ENCODE measurements at regions not wholly inside any gene's neighbourhood (a gene's known extent, or its start where the extent isn't known, plus 50 kb on each side); places are given as distances from the start of the nearest gene placed in this dataset.

DNA sequence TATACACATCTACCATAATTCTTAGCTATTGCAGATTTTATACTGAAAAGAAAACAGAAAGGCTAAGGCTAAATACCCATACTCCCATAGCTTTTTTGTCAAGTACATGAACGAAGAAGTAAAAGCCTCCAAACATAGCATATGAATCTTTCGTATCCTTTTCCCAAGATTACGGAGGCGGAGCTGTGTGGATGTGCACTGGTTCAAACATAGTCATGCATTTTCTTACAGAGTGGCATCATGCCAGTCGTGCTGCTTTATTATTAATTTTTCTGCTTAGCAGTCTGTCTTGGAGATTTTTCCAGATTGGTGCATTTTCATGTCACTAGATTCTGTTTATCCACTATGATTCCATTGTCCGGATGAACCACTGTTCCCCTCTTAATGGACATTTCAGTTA lies 118.7 kb upstream of the RUNX3 start:
- H3K4me3 ChIP-seq: no peak overlapping the region
- no peaks in the 10 kb centered on the region for H3K9me3 ChIP-seq
- no peaks in the 10 kb centered on the region for H3K36me3 ChIP-seq
- no peaks in the 10 kb centered on the region for H3K4me1 ChIP-seq
- TF ChIP-seq POLR2AphosphoS5 (IDR thresholded peaks at IDR 0.05) (no peak), CTCF (IDR thresholded peaks at IDR 0.05) (no peak)
- DNase-seq (ENCODE audit: extremely low spot score): no peak
- intact Hi-C loops (cut with DNase I): no loop called here
- no peak overlapping the region for H3K27ac ChIP-seq (replicated peaks in 1 of 4)
- peaks cover 0 to 11% (median 0%) of the 10 kb centered on the region in 4 donors for H3K27me3 ChIP-seq
- WGBS: 63% methylated on average over 6 of the region's 6 CpGs

DNA sequence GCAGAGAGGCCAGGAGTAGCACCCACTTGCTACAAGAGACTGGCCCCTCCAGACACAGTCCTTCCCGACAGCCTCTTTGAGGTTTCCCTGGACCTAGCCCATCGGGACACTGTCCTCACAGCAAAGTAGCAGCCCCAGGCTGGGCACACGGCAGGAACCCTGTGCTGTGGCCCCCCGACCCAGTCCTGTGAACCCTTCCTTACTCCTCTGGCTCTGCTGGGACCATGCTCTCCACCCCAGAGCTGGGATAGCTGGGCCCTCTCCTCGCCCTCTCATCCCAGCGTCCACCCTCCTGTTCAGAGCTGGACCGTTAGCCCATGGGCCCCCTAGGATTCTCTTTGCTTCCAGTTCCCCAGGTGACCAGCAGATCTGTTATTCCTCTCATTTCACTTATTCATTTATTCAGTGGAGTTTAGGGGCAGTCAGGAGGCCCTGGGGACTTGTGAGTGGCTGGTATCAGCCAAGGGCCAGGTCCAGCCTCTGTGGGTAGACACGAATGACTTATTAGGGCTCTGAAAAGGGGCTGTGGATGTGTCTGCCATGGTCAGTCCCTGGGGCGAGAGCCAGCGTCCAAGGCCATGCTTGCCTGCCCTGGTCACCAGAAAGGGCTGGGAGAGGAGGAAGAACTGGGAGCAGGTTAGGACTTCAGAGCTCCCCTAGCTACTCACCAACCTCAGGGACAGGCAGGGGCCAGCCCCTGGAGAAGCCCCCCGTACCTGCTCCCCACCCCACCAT lies 117.6 kb upstream of the RUNX3 start:
- no peaks in the 10 kb centered on the region for H3K4me1 ChIP-seq
- intact Hi-C loops (cut with DNase I): no loop called here
- no peak overlapping the region for H3K27ac ChIP-seq (replicated peaks in 1 of 4)
- H3K36me3 ChIP-seq: no peaks in the 10 kb centered on the region
- H3K27me3 ChIP-seq: peaks cover 0 to 7% (median 0%) of the 10 kb centered on the region in 4 donors
- 87% methylated on average over 9 of the region's 11 CpGs for WGBS
- DNase-seq (ENCODE audit: extremely low spot score): no peak
- H3K9me3 ChIP-seq: no peaks in the 10 kb centered on the region
- TF ChIP-seq POLR2AphosphoS5 (IDR thresholded peaks at IDR 0.05) (no peak), CTCF (IDR thresholded peaks at IDR 0.05) (no peak), EP300 (IDR thresholded peaks at IDR 0.05) (no peak), POLR2A (IDR thresholded peaks at IDR 0.05; ENCODE audit: low read depth) (no peak)
- no peak overlapping the region for H3K4me3 ChIP-seq

- Histone ChIP-seq H3K36me3 (no peaks in the 10 kb centered on the region), H3K9me3 (no peaks in the 10 kb centered on the region), H3K4me3 (no peak overlapping the region), H3K27me3 (peaks cover 0 to 19% (median 0%) of the 10 kb centered on the region in 4 donors), H3K4me1 (no peaks in the 10 kb centered on the region), H3K27ac (replicated peaks in 1 of 4) (no peak overlapping the region)
- TF ChIP-seq POLR2A (IDR thresholded peaks at IDR 0.05; ENCODE audit: low read depth) (no peak), EP300 (IDR thresholded peaks at IDR 0.05) (no peak), CTCF (IDR thresholded peaks at IDR 0.05) (no peak), POLR2AphosphoS5 (IDR thresholded peaks at IDR 0.05) (no peak)
- DNase-seq (ENCODE audit: extremely low spot score): no peak
- intact Hi-C loops (cut with DNase I): no loop called here
- WGBS: 68% methylated on average over 8 of the region's 8 CpGs
Measured at GRCh38 chr1:25046194-25046532, 116.1 kb upstream of the RUNX3 start.

DNA sequence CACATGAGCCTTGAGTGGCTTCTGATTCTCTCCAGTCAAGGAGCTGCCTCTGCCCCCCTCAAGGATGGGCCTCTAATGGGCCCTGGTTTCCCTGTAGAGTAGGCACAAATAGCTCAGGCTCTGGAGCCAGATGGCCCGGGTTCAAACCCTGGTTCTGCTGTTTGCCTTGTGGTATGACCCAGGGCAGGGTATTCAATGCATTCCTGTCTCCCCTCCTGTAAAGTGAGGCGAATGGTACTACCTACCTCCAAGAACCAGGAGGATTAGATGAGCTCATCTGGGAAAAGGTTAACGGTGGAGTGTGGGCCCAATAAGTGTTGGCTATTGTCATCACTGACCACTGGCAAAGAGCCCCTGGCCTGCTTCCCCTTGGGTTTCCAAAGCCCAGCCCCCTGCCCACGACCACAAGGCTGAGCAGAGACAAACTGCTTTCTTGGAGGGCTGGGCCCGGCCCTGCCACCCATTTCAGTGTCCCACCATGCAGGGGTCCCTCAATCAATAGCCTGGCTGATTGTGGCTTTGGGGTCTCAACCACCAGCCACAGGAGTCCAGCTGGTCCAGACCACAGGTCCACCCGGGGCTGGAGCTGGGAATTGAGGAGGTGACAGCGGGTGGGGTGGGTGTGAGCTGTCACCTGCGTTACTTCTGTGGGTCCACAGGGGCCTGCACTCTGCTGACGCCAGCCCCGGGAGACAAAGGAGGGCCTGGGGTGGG lies 115.6 kb upstream of the RUNX3 start:
- no peak for DNase-seq (ENCODE audit: extremely low spot score)
- Histone ChIP-seq H3K36me3 (no peaks in the 10 kb centered on the region), H3K27me3 (peaks cover 0 to 24% (median 0%) of the 10 kb centered on the region in 4 donors), H3K4me3 (no peak overlapping the region), H3K4me1 (no peaks in the 10 kb centered on the region), H3K9me3 (no peaks in the 10 kb centered on the region), H3K27ac (replicated peaks in 1 of 4) (no peak overlapping the region)
- intact Hi-C loops (cut with DNase I): no loop called here
- no peak for TF ChIP-seq POLR2A (IDR thresholded peaks at IDR 0.05; ENCODE audit: low read depth)
- no peak for TF ChIP-seq POLR2AphosphoS5 (IDR thresholded peaks at IDR 0.05)
- no peak for TF ChIP-seq EP300 (IDR thresholded peaks at IDR 0.05)
- 96% methylated on average over 5 of the region's 10 CpGs for WGBS

DNA sequence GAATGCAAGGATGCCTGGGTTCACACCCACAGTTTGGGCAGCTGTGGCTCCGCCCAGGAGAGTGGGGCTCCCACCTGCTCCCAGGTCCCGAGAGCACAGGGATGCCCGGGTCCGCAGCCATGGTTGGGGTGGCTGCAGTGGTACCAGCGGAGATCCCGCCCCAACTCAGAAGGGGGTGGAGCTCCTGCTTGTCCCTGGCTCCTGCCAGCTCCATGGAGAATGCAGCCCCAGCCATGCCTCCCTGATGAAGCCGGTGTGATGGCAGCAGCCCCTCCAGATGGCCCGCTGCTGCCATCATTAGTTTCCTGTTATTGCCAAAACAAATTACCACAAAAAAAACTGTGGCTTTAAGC lies 113.1 kb upstream of the RUNX3 start:
- no peaks in the 10 kb centered on the region for H3K36me3 ChIP-seq
- intact Hi-C loops (cut with DNase I): no loop called here
- no peaks in the 10 kb centered on the region for H3K9me3 ChIP-seq
- H3K27ac ChIP-seq (replicated peaks in 1 of 4): no peak overlapping the region
- DNase-seq (ENCODE audit: extremely low spot score): no peak
- H3K4me3 ChIP-seq: no peak overlapping the region
- H3K27me3 ChIP-seq: peaks cover 0 to 41% (median 0%) of the 10 kb centered on the region in 4 donors
- no peak for TF ChIP-seq POLR2AphosphoS5 (IDR thresholded peaks at IDR 0.05)
- TF ChIP-seq EP300 (IDR thresholded peaks at IDR 0.05): no peak
- no peak for TF ChIP-seq CTCF (IDR thresholded peaks at IDR 0.05)
- TF ChIP-seq POLR2A (IDR thresholded peaks at IDR 0.05; ENCODE audit: low read depth): no peak
- no peaks in the 10 kb centered on the region for H3K4me1 ChIP-seq
- WGBS: 88% methylated on average over 7 of the region's 8 CpGs
